ENCODE measurements at regions not wholly inside any gene's neighbourhood (a gene's known extent, or its start where the extent isn't known, plus 50 kb on each side); places are given as distances from the start of the nearest gene placed in this dataset.

DNA sequence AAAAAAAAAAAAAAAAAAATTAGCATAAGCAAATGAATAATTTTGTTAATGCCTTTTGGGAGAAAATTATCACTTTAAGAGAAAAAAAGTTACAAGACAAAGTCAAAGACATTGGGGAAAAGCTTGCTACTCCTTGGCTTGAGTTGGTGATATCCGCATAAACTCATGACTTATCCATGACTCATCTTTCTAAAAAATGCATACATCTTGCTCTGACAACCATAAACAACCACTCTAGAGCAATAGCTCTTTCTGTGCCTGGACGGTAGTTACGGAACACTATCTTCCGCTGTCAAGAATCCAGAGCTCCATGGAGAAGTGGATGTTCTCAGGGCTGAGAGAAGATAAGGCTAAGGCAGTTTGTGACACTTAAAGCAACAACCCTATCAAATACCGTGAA, 281.1 kb upstream of the PFKP start:
- ATAC-seq, result no peak
- no peaks in the 10 kb centered on the region for H3K36me3 ChIP-seq (ENCODE audit: insufficient read depth in 1 of 2, low read depth in 1 of 2)
- WGBS, 3 donors, result 85 to 86% (median 86%) methylated on average over 5 of the region's 5 CpGs

DNA sequence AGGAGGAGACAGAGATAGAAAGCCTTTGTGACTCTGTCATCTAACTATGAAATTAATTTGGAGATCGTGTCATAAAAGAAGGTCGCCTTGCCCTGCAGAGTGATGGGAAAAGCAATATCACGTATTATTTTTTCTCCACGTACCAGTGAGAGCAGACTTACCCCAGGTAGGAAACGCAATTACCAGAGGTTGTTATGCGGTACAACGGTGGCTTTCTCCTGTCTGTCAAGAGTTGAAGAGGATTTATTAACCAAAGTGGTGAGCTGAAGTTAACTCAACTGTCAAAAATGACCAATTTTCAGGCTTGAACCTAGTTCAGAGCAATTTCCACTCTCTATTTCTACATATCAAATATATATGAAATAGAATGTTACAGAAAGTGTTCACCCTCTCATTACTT, 282.6 kb upstream of the PFKP start:
- TF ChIP-seq, protein P1, sequence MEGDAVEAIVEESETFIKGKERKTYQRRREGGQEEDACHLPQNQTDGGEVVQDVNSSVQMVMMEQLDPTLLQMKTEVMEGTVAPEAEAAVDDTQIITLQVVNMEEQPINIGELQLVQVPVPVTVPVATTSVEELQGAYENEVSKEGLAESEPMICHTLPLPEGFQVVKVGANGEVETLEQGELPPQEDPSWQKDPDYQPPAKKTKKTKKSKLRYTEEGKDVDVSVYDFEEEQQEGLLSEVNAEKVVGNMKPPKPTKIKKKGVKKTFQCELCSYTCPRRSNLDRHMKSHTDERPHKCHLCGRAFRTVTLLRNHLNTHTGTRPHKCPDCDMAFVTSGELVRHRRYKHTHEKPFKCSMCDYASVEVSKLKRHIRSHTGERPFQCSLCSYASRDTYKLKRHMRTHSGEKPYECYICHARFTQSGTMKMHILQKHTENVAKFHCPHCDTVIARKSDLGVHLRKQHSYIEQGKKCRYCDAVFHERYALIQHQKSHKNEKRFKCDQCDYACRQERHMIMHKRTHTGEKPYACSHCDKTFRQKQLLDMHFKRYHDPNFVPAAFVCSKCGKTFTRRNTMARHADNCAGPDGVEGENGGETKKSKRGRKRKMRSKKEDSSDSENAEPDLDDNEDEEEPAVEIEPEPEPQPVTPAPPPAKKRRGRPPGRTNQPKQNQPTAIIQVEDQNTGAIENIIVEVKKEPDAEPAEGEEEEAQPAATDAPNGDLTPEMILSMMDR (IDR thresholded peaks at IDR 0.05), result no peak
- ATAC-seq (no peak), DNase-seq (no peak)
- Histone ChIP-seq H3K27me3 (ENCODE audit: insufficient read depth in 3 of 3, low read length in 2 of 3) (no peaks in the 10 kb centered on the region), H3K4me1 (no peaks in the 10 kb centered on the region), H3K36me3 (ENCODE audit: insufficient read depth in 1 of 2, low read depth in 1 of 2) (no peaks in the 10 kb centered on the region), H3K9me3 (no peaks in the 10 kb centered on the region), H3K27ac (no peak overlapping the region), H3K4me3 (no peak overlapping the region)
- intact Hi-C loops (cut with DNase I), result no loop called here
- WGBS, 3 donors, result 83 to 88% (median 85%) methylated on average over 7 of the region's 7 CpGs

More for the DNA sequence above, 281.1 kb upstream of the PFKP start:
- intact Hi-C loops (cut with DNase I), result no loop called here
- Histone ChIP-seq H3K9me3 (no peaks in the 10 kb centered on the region), H3K27ac (no peak overlapping the region), H3K4me1 (no peaks in the 10 kb centered on the region), H3K4me3 (no peak overlapping the region), H3K27me3 (ENCODE audit: insufficient read depth in 3 of 3, low read length in 2 of 3) (no peaks in the 10 kb centered on the region)
- TF ChIP-seq, protein P1 (IDR thresholded peaks at IDR 0.05), result no peak
- DNase-seq, result no peak

DNA sequence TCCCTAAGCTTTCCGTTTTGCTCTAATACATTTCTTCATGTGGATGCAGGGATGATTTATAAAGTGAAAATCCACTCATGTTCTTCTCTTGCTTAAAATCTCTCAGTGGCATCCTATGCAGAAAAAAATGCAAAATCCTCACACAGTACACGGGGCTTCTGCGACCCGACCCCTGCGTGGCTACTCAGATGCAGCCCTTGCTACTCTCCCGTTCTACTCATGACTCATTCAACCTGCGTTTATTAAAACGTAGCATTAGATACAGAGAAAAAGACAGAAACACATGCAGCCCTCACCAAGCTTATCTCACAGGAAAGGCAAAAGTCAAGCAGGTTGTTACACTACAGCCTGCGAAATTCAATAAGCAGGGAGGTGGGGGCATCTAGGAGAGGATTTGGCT, 284.4 kb upstream of the PFKP start:
- ATAC-seq (no peak), DNase-seq (no peak)
- H3K9me3 ChIP-seq, result no peaks in the 10 kb centered on the region
- no peak overlapping the region for H3K4me3 ChIP-seq
- H3K27me3 ChIP-seq (ENCODE audit: insufficient read depth in 3 of 3, low read length in 2 of 3), result no peaks in the 10 kb centered on the region
- no peaks in the 10 kb centered on the region for H3K4me1 ChIP-seq
- intact Hi-C loops (cut with DNase I), result no loop called here
- TF ChIP-seq, protein P1 (IDR thresholded peaks at IDR 0.05), result no peak
- no peak overlapping the region for H3K27ac ChIP-seq
- 72 to 77% (median 75%) methylated on average over 9 of the region's 9 CpGs for WGBS, 3 donors
- no peaks in the 10 kb centered on the region for H3K36me3 ChIP-seq (ENCODE audit: insufficient read depth in 1 of 2, low read depth in 1 of 2)

DNA sequence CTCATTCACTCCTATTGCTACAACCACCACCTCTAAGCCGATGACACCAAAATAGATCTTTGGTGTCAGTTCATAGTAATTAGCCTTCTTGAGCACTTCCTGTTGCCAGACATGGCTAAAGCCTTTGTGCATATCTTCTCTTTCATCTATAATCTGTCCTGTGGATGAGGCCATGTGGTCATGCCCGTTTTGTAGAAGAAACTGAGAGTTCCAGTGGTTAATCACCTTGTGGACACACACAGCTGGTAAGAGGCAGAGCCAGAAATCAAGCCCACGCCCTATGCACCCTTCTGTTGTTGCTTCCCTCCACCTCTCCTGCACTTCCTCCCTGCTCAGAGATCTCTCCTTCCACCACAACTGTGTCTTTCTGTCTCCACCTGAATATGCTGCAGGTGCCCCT, 285.1 kb upstream of the PFKP start:
- TF ChIP-seq, protein P1 (IDR thresholded peaks at IDR 0.05), result no peak
- Histone ChIP-seq H3K4me3 (no peak overlapping the region), H3K27ac (no peak overlapping the region), H3K9me3 (no peaks in the 10 kb centered on the region), H3K27me3 (ENCODE audit: insufficient read depth in 3 of 3, low read length in 2 of 3) (no peaks in the 10 kb centered on the region), H3K36me3 (ENCODE audit: insufficient read depth in 1 of 2, low read depth in 1 of 2) (no peaks in the 10 kb centered on the region), H3K4me1 (no peaks in the 10 kb centered on the region)
- DNase-seq (no peak), ATAC-seq (no peak)
- WGBS, 3 donors, result 51 to 57% (median 52%) methylated on average over 3 of the region's 3 CpGs
- intact Hi-C loops (cut with DNase I), result no loop called here

DNA sequence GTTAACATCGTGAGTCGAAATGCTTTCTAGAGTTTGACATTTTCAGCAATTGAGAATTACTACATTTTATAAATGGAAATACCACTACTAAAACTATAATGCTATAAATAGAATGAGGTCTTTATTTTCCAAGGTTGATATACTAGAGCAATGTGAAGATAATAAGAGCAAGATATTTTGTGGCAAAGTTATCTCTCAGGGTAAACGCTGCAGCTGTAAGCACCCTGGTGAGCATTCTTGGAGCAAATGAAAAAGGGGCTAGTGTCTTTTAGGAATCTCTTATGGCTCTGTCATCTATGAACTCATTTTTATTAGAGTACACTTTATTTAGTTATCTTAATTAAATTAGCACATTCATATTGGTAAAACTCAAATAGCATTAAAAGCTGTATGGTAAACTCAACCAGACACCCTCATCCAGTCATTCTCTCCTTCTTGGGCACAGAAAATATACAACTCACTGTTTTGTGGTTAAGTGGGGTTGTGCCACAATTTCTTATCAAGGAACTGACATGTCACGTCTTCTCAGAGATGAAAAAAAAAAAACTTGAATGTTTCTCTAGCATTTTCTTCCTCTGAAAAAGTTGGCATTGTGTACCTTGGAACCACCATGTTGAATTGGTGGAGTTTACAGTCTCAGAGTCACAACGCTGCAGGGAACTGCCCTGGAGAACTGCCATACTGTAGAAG, 289.5 kb upstream of the PFKP start:
- no peaks in the 10 kb centered on the region for H3K27me3 ChIP-seq (ENCODE audit: insufficient read depth in 3 of 3, low read length in 2 of 3)
- 73 to 81% (median 79%) methylated on average over 5 of the region's 5 CpGs for WGBS, 3 donors

More for the DNA sequence above, 289.5 kb upstream of the PFKP start:
- TF ChIP-seq, protein P1 (IDR thresholded peaks at IDR 0.05), result no peak
- Histone ChIP-seq H3K27ac (no peak overlapping the region), H3K4me1 (no peaks in the 10 kb centered on the region), H3K4me3 (no peak overlapping the region), H3K9me3 (no peaks in the 10 kb centered on the region), H3K36me3 (ENCODE audit: insufficient read depth in 1 of 2, low read depth in 1 of 2) (no peaks in the 10 kb centered on the region)
- DNase-seq, result no peak
- intact Hi-C loops (cut with DNase I), result no loop called here
- ATAC-seq, result no peak
